ENCODE measurements at regions not wholly inside any gene's neighbourhood (a gene's known extent, or its start where the extent isn't known, plus 50 kb on each side); places are given as distances from the start of the nearest gene placed in this dataset.

DNA sequence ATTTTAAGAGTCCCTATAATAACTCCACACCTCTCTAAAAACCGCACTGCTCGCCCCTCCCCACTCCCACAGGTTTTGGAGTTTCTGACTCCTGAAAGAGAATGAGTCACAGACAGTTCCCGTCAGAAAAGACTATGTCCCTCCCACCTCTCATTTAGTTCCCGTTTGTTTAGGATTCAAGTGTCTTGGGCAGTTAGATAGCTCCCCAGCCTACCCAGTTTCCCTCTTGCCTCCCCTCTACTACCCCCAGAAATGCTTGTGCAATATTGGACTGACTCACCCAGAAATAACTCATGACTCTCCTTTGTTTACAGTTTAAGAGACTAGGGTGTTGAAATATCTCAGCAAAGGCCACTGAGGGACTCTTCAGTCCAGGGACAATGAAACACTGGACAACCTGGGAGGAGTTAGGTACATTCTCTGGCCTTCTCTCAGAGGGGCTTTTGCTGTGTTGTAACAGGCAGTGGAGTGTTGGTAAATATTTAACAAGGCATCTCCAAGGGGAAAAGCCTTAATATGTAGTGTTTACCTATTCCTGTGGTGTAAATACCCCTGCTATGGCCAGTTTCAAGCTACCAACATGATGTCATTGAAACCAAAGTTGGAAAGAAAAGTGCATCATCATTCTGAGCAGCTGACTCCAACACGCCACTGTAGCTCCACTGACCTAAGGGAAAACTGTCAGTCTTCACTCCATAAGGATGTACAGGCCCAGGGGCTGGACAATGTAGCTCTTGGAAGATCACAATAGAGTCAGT is 96.1 kb upstream of the CHD2 start:
- TF ChIP-seq HDGF (IDR thresholded peaks at IDR 0.05; ENCODE audit: borderline replicate concordance) (no peak), ZNF384 (IDR thresholded peaks at IDR 0.05) (no peak), PKNOX1 (IDR thresholded peaks at IDR 0.05) (peak; percentile 35; the same call in 1 of the 2 replicates), CTBP1 (IDR thresholded peaks at IDR 0.05; ENCODE audit: borderline replicate concordance) (no peak), ARNT (IDR thresholded peaks at IDR 0.05) (no peak), SUZ12 (IDR thresholded peaks at IDR 0.05) (no peak), SP1 (IDR thresholded peaks at IDR 0.05) (no peak), FOXM1 (IDR thresholded peaks at IDR 0.05; ENCODE audit: borderline replicate concordance) (no peak), BHLHE40 (IDR thresholded peaks at IDR 0.05; ENCODE audit: borderline replicate concordance) (no peak), FOXA1 (IDR thresholded peaks at IDR 0.05) (no peak), TARDBP (IDR thresholded peaks at IDR 0.05) (no peak), ELF4 (IDR thresholded peaks at IDR 0.05) (no peak), NFRKB (IDR thresholded peaks at IDR 0.05) (no peak), FOXK2 (IDR thresholded peaks at IDR 0.05) (no peak)
